ENCODE measurements at regions not wholly inside any gene's neighbourhood (a gene's known extent, or its start where the extent isn't known, plus 50 kb on each side); places are given as distances from the start of the nearest gene placed in this dataset.
A peak's percentile ranks its signal among the peaks of the same experiment; 100 is the strongest.
"Not testable (repeated sequence)": the region's sequence is repeated elsewhere in the genome, so short reads cannot be mapped to it uniquely, and the experiment has no call there.

- TF ChIP-seq REST (IDR thresholded peaks at IDR 0.05; ENCODE audit: insufficient replicate concordance, low read depth) (no peak), GABPA (IDR thresholded peaks at IDR 0.05; ENCODE audit: low read depth) (no peak), POLR2AphosphoS5 (IDR thresholded peaks at IDR 0.05; ENCODE audit: low read depth) (no peak), SPI1 (IDR thresholded peaks at IDR 0.05; ENCODE audit: borderline replicate concordance, low read depth) (no peak), CTCF (IDR thresholded peaks at IDR 0.05; ENCODE audit: insufficient read depth, low read length) (no peak)
- Histone ChIP-seq H3K27me3 (ENCODE audit: insufficient read depth, poor library complexity, severe bottlenecking) (no peaks in the 10 kb centered on the region), H3K27ac (replicated peaks) (no peak overlapping the region), H3K4me3 (replicated peaks; ENCODE audit: insufficient read depth, low read length) (no peak overlapping the region)
- peak in 1 of 2 experiments; percentile 12 for DNase-seq (ENCODE audit: low read depth in 1 of 2, low spot score in 1 of 2)
Measured at GRCh38 chr14:84323978-84324377, 1206.0 kb upstream of the FLRT2 start.

GRCh38 chr14:84336433-84336832 is 1193.5 kb upstream of the FLRT2 start:
- TF ChIP-seq CTCF (IDR thresholded peaks at IDR 0.05; ENCODE audit: insufficient read depth, low read length) = no peak
- TF ChIP-seq SPI1 (IDR thresholded peaks at IDR 0.05; ENCODE audit: borderline replicate concordance, low read depth) = no peak
- TF ChIP-seq POLR2AphosphoS5 (IDR thresholded peaks at IDR 0.05; ENCODE audit: low read depth) = no peak
- TF ChIP-seq REST (IDR thresholded peaks at IDR 0.05; ENCODE audit: insufficient replicate concordance, low read depth) = no peak
- no peak for TF ChIP-seq GABPA (IDR thresholded peaks at IDR 0.05; ENCODE audit: low read depth)
- Histone ChIP-seq H3K27ac (replicated peaks) (no peak overlapping the region), H3K4me3 (replicated peaks; ENCODE audit: insufficient read depth, low read length) (no peak overlapping the region), H3K27me3 (ENCODE audit: insufficient read depth, poor library complexity, severe bottlenecking) (no peaks in the 10 kb centered on the region)
- DNase-seq (ENCODE audit: low read depth in 1 of 2, low spot score in 1 of 2) = no peak

GRCh38 chr14:84340938-84341337 is 1189.0 kb upstream of the FLRT2 start:
- Histone ChIP-seq H3K4me3 (replicated peaks; ENCODE audit: insufficient read depth, low read length) (no peak overlapping the region), H3K27ac (replicated peaks) (no peak overlapping the region), H3K27me3 (ENCODE audit: insufficient read depth, poor library complexity, severe bottlenecking) (no peaks in the 10 kb centered on the region)
- no peak for DNase-seq (ENCODE audit: low read depth in 1 of 2, low spot score in 1 of 2)
- TF ChIP-seq SPI1 (IDR thresholded peaks at IDR 0.05; ENCODE audit: borderline replicate concordance, low read depth) = no peak
- TF ChIP-seq POLR2AphosphoS5 (IDR thresholded peaks at IDR 0.05; ENCODE audit: low read depth) = no peak
- no peak for TF ChIP-seq REST (IDR thresholded peaks at IDR 0.05; ENCODE audit: insufficient replicate concordance, low read depth)
- no peak for TF ChIP-seq GABPA (IDR thresholded peaks at IDR 0.05; ENCODE audit: low read depth)
- TF ChIP-seq CTCF (IDR thresholded peaks at IDR 0.05; ENCODE audit: insufficient read depth, low read length) = no peak

GRCh38 chr14:84341867-84342266 is 1188.1 kb upstream of the FLRT2 start:
- not testable (repeated sequence) for H3K4me3 ChIP-seq (replicated peaks; ENCODE audit: insufficient read depth, low read length); H3K27ac ChIP-seq (replicated peaks); H3K27me3 ChIP-seq (ENCODE audit: insufficient read depth, poor library complexity, severe bottlenecking); DNase-seq (ENCODE audit: low read depth in 1 of 2, low spot score in 1 of 2)
